NCI-H128 (cell line): ENCODE measurements at regions not wholly inside any gene's neighbourhood (a gene's known extent, or its start where the extent isn't known, plus 50 kb on each side); places are given as distances from the start of the nearest gene placed in this dataset.
A peak's percentile ranks its signal among the peaks of the same experiment; 100 is the strongest.

Source experiments
- DNase-seq: peaks from one replicate; lab custom pipeline; 2025; ENCODE audit not compliant: unreplicated experiment; lab: John Stamatoyannopoulos, UW

- DNase-seq: no peak
Measured at GRCh38 chr13:62336507-62336906, 920.9 kb upstream of the PCDH20 start.

DNA sequence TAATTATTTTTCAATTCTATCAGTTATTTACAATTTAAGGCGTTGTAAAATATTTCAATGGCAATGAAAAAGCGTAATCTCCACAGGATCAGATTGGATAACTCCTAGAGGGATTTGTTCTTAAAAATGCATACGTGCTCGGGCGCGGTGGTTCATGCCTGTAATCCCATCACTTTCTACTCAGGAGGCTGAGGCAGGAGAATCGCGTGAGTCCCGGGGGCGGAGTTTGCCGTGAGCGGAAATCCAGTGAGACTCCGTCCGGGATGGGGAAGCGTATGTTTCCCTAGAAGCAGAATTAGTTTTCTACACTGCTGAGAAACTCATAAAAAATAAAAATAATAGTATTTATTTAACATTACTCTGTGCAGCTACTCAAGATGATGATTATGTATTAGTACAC, 917.8 kb upstream of the PCDH20 start:
- DNase-seq: no peak

- no peak for DNase-seq
Measured at GRCh38 chr13:62331384-62331783, 915.7 kb upstream of the PCDH20 start.

GRCh38 chr13:62327367-62327766, 911.7 kb upstream of the PCDH20 start:
- DNase-seq: no peak

DNA sequence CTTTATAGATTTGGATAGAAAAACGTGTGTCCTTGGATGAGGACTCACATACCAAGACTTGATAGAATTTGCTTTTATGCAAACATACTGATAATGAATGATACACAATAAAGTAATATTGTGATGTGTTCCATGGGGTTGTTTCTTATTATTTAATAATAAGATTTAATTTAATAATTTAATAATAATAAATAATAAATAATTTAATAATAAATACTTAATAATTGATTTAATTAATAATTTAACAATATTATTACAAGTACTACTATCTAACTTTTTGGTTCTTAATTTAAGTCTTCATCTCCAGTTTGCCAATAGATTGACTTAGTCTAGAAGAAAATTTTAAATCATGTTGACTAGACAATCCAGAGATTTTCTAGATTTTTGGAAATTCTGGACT, 909.2 kb upstream of the PCDH20 start:
- DNase-seq: no peak

GRCh38 chr13:62321895-62322294, 906.2 kb upstream of the PCDH20 start:
- no peak for DNase-seq

GRCh38 chr13:62321139-62321538, 905.5 kb upstream of the PCDH20 start:
- no peak for DNase-seq

DNA sequence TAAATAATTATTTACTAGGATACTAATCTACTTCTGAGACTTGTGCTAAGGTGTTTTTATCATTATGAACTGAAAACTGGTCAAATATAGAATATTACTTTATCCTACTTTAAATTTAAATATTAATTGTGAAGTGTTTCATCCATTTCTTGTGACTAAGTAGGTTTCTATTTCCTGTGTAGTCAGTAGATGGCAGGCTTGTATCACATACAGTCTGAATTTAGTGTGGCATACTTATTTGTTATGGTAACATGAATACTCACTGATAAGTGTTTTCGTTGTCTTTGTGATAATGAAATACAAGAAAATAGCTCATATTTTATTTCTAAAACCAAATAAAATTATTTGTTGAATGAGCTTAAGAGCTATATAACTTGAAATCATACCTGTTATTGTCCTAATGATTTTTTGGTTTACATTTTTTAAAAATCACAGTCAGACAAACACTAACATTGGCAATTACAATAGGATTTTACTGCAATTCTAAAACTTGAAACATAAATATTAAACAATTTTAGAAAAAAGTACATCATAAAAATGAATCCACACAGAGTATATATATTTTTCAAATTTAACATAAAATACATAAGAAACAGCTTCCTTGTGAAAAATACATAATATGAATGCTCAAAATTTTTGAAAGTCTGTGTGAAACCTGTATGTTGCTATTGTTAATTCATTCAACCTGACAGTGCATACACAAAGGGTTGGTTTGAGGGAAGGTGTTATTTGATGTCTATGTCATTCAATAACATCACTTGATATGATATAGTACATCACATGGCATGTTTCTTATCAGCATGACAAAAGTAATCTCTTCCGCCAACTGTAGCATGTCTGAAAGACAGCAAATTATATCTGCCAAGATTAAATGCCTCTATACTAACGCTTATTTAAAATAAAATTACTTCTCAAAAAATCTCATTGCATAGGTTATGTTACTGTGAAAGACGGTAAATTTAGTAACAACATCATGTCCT, 904.8 kb upstream of the PCDH20 start:
- DNase-seq: peak; percentile 47

DNA sequence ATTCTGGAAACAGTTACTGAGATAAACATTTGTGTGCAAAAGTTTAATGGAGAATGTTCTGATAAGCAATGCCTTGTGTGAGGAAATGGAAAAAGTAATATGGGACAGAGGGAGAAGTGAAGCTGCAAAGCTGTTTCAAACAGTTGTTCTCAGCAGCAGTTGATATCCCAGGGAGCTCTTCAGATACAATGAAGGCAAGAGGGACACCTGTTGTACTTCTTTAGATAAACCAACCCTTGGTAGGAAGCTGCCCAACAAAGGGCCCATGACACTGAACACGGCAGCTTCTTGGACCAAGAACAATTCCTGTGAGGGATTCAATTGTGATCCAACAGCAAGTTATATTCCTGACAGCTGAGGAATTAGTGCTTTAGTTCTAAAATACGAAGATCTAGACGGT, 894.3 kb upstream of the PCDH20 start:
- no peak for DNase-seq

DNA sequence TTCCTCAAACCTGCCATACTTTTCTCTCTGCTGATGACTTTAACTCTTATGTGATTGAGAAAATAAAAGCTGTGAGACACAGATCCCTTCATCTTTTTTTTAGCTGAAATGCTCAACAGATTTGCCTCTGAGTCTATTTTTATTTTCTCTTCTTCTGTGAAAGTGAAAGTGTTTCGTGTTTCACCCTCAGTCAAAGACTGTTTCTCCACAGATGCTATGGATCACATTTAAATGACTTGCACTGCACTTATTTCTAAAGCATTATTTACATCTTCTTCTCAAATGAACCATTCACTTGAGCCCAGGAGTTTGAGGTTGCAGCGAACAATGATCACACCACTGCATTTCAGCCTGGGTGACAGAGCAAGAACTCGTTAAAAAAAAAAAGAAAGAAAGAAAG, 890.1 kb upstream of the PCDH20 start:
- no peak for DNase-seq

- no peak for DNase-seq
Measured at GRCh38 chr13:62302341-62302740, 886.7 kb upstream of the PCDH20 start.

DNA sequence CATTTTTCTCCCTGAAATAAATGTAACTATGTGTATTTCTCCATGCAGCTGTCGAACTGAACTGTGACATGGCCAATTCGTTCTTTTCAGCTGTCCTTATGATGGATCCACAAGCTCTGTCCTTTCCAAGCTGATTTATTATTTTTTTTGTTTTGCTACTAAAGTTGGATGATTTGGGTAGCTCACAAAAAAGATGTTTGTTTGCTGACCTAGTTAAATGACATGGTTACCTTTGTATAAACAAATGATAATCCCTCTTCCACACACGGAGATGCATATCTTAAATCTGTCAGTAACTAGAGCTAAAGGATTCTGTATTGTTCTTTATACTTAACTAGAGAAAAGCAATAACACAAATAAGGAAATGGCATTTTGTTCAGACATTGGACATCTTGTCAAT, 884.3 kb upstream of the PCDH20 start:
- no peak for DNase-seq

DNA sequence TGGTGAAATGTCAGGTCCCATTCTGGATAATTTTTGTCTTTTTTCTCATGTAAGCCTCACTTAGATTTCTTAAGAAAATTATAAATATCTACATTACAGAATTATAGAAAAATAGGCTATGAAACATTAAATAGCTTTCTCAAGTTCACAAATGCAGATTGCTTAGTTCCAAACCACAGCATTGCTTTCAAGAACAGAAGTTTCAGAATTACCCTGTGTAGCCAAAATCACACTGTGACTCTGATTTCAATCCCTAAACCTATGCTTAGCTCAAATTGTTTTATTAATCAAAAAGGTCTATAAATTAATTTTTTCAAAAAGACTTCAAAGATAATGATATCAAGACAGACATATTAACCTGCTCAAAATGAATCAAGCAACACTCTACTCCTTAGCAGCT, 881.2 kb upstream of the PCDH20 start:
- DNase-seq: no peak

- no peak for DNase-seq
Measured at GRCh38 chr13:62294244-62294643, 878.6 kb upstream of the PCDH20 start.

GRCh38 chr13:62292714-62293480, 877.2 kb upstream of the PCDH20 start:
- no peak for DNase-seq

GRCh38 chr13:62290542-62290941, 874.9 kb upstream of the PCDH20 start:
- DNase-seq: no peak

DNA sequence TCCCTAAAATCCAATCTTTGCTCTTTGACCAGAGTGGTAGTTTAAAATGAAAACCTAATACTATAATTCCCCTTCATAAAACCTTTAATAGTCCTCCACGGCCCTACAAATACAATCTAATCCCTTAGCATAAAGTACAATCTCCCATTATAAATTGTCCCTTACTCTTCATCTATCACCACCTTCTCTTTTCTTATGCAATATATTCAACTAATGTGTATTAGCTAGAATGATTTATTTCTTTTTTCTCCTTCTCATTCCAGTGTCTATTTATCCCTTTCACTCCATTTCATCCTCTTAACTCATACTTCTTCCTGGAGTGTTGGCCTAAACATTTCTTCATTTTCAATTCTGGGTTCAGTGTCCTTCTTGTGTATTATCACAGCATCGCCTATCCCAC, 872.1 kb upstream of the PCDH20 start:
- no peak for DNase-seq

DNA sequence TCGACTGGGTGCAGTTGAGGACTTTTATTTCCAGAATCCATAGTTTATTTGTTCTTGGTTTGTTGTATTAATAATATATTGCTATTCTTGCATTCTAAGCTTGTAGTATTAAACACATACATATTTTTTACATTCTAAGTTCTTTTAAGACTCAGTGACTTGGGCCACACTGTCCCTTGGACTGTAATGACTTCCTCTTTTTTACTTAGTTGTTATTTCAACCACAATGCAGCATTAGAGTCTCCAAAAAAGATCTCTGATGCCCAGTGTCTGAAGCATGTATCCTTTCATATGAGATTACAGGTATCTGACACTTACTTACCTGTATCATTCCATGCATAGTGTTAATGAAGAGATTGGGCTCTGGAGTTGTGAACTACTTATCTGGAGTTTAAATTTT, 864.9 kb upstream of the PCDH20 start:
- no peak for DNase-seq

DNA sequence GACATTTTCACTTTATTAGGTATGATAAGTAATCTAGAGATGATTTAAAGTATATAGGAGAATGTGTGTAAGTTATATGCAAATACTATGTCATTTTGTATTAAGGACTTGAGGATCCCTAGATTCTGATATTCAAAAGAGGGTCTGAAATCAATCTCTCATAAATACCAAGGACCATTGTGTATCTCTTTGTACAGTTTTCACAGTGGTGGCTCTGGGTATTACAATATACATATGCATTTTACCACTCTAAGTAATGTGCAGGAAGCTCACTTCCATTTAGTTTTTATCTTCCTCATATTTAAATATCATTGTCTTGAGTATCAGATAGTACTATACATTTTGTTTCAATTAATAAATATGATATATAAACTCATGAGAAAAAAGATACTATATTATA, 862.6 kb upstream of the PCDH20 start:
- DNase-seq: no peak

GRCh38 chr13:62251734-62252133, 836.1 kb upstream of the PCDH20 start:
- no peak for DNase-seq

- no peak for DNase-seq
Measured at GRCh38 chr13:62250501-62251201, 835.0 kb upstream of the PCDH20 start.

DNA sequence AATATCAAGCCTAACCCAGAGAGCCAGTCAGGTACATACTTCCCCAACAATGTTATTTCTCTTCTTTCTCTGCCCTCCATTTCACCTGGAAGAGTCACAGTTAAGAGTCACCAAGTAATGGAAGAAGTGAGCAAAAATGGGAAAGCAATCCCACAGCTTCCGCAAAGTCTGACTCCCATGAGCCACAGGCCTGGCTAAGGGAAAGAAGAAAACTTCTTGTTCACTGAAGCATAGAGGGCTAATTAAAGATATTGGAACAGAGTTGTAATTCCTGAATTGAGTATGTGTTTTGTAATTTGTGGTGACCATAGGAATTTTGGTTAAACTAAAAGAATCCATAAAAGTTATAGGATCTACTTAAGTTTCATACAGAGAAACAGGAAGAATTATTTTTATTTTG, 830.9 kb upstream of the PCDH20 start:
- DNase-seq: no peak
